ENCODE measurements at regions not wholly inside any gene's neighbourhood (a gene's known extent, or its start where the extent isn't known, plus 50 kb on each side); places are given as distances from the start of the nearest gene placed in this dataset.

- TF ChIP-seq INSM2 (tag by site-specific recombination; IDR thresholded peaks at IDR 0.05) (no peak), ZNF426 (tag by site-specific recombination; IDR thresholded peaks at IDR 0.05) (no peak)
These were observed 946.9 kb downstream of the BRD1 start (continued) for GRCh38 chr22:48880749-48881148.

GRCh38 chr22:48876951-48877350, 950.7 kb downstream of the BRD1 start:
- CTCF ChIA-PET, result interaction anchor here (0.5 to 1.4 kb wide), 3 partner anchors 9 to 88 kb away, joined by 3 to 5 read pairs (median 3); no protein-coding TSS in a partner anchor
- Histone ChIP-seq H3K27ac (ENCODE audit: extremely low read depth, low read depth, low read length) (no peak overlapping the region), H3K9me3 (ENCODE audit: control insufficient read depth, insufficient read depth, low read depth, low read length) (no peaks in the 10 kb centered on the region), H3K4me3 (ENCODE audit: low read depth, low read length) (no peak overlapping the region), H3K36me3 (ENCODE audit: control insufficient read depth in 2 of 2, insufficient read depth in 1 of 2, low read length in 2 of 2) (no peaks in the 10 kb centered on the region), H3K4me1 (ENCODE audit: control insufficient read depth, insufficient read depth, low read length) (no peaks in the 10 kb centered on the region)
- POLR2A ChIA-PET, result no interaction called here
- TF ChIP-seq ZNF629 (tag by site-specific recombination; IDR thresholded peaks at IDR 0.05), result no peak
- no peak for TF ChIP-seq ZNF202 (tag by site-specific recombination; IDR thresholded peaks at IDR 0.05; ENCODE audit: borderline replicate concordance)
- no peak for TF ChIP-seq ZNF548 (tag by site-specific recombination; IDR thresholded peaks at IDR 0.05)
- no peak for TF ChIP-seq ZNF664 (tag by site-specific recombination; IDR thresholded peaks at IDR 0.05)
- TF ChIP-seq ZBTB6 (tag by site-specific recombination; IDR thresholded peaks at IDR 0.05), result no peak
- no peak for TF ChIP-seq ZNF510 (tag by site-specific recombination; IDR thresholded peaks at IDR 0.05; ENCODE audit: insufficient replicate concordance)

GRCh38 chr22:48874956-48875355, 952.7 kb downstream of the BRD1 start:
- Histone ChIP-seq H3K4me1 (ENCODE audit: control insufficient read depth, insufficient read depth, low read length) (no peaks in the 10 kb centered on the region), H3K36me3 (ENCODE audit: control insufficient read depth in 2 of 2, insufficient read depth in 1 of 2, low read length in 2 of 2) (no peaks in the 10 kb centered on the region), H3K27ac (ENCODE audit: extremely low read depth, low read depth, low read length) (no peak overlapping the region), H3K4me3 (ENCODE audit: low read depth, low read length) (no peak overlapping the region), H3K9me3 (ENCODE audit: control insufficient read depth, insufficient read depth, low read depth, low read length) (no peaks in the 10 kb centered on the region)
- ChIA-PET POLR2A (no interaction called here), CTCF (interaction anchor here (0.7 kb wide), 1 partner anchor 17 kb away, joined by 3 read pairs; no protein-coding TSS in a partner anchor)
- TF ChIP-seq ZNF707 (tag by site-specific recombination; IDR thresholded peaks at IDR 0.05) (no peak), PRDM10 (tag by site-specific recombination; IDR thresholded peaks at IDR 0.05) (no peak), ZNF341 (tag by site-specific recombination; IDR thresholded peaks at IDR 0.05; ENCODE audit: low read depth) (no peak), ZNF335 (tag by site-specific recombination; conservative IDR thresholded peaks at IDR 0.05) (no peak)
- TF ChIP-seq, protein P1, sequence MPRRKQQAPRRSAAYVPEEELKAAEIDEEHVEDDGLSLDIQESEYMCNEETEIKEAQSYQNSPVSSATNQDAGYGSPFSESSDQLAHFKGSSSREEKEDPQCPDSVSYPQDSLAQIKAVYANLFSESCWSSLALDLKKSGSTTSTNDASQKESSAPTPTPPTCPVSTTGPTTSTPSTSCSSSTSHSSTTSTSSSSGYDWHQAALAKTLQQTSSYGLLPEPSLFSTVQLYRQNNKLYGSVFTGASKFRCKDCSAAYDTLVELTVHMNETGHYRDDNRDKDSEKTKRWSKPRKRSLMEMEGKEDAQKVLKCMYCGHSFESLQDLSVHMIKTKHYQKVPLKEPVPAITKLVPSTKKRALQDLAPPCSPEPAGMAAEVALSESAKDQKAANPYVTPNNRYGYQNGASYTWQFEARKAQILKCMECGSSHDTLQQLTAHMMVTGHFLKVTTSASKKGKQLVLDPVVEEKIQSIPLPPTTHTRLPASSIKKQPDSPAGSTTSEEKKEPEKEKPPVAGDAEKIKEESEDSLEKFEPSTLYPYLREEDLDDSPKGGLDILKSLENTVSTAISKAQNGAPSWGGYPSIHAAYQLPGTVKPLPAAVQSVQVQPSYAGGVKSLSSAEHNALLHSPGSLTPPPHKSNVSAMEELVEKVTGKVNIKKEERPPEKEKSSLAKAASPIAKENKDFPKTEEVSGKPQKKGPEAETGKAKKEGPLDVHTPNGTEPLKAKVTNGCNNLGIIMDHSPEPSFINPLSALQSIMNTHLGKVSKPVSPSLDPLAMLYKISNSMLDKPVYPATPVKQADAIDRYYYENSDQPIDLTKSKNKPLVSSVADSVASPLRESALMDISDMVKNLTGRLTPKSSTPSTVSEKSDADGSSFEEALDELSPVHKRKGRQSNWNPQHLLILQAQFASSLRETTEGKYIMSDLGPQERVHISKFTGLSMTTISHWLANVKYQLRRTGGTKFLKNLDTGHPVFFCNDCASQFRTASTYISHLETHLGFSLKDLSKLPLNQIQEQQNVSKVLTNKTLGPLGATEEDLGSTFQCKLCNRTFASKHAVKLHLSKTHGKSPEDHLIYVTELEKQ (tag by site-specific recombination; IDR thresholded peaks at IDR 0.05; ENCODE audit: borderline replicate concordance), result no peak
